SK-N-MC (cell line): ENCODE measurements at regions not wholly inside any gene's neighbourhood (a gene's known extent, or its start where the extent isn't known, plus 50 kb on each side); places are given as distances from the start of the nearest gene placed in this dataset.

ENCODE experiments used
- EZH2 ChIP-seq: fragments of 200-600 bp; sonication (generic); IDR thresholded peaks from one replicate; pipeline ENCODE4 v1.6.1; 2017; ENCODE audit warnings: antibody characterized with exemption
- FOXP2 ChIP-seq: optimal IDR thresholded peaks from 2 replicates; pipeline ENCODE3; 2011; ENCODE audit warnings: mild to moderate bottlenecking, moderate library complexity; ENCODE audit not compliant: insufficient read depth; ENCODE audit errors: extremely low read length, control extremely low read depth
- POLR2AphosphoS5 ChIP-seq: IDR thresholded peaks from 2 replicates; pipeline ENCODE4 v1.6.1; 2012; ENCODE audit warnings: mild to moderate bottlenecking, low read depth, low read length, borderline replicate concordance

DNA sequence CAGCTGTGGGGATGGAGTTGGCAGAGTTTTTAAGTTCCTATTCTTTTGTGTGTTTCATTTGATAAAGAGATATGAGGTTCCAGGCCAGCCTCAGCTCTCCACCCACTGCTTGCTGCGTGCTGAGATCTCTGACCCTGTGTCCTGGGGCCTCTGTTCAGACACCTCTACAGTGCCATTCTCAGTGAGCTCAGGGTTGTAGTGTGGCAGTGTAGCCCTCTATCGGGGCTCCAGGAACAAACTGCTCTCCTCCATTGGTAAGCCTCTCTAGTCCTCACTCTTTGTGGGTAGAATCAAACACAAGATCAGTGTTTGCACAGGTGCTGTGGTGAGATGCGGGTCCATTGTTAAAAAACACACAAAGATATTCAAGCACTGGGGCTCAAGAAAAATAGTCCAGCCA, 386.6 kb upstream of the RPS23 start:
- no peak for TF ChIP-seq POLR2AphosphoS5
- TF ChIP-seq EZH2: no peak
- no peak for TF ChIP-seq FOXP2
